Smooth muscle cell (in vitro differentiated cells): ENCODE measurements at regions not wholly inside any gene's neighbourhood (a gene's known extent, or its start where the extent isn't known, plus 50 kb on each side); places are given as distances from the start of the nearest gene placed in this dataset.

Experiments
- DNase-seq: peaks from one replicate; lab custom pipeline; 2025; ENCODE audit not compliant: unreplicated experiment; lab: John Stamatoyannopoulos, UW
- H2AFZ ChIP-seq: fragments of 200-600 bp; sonication (generic); 2 replicates; pipeline ENCODE4 v1.6.0; 2016; ENCODE audit warnings: antibody characterized with exemption, low read depth, mild to moderate bottlenecking
- H3F3A ChIP-seq: fragments of 200-600 bp; sonication (generic); 2 replicates; pipeline ENCODE4 v1.6.0; 2017; ENCODE audit warnings: antibody characterized with exemption, low read depth
- H3K27ac ChIP-seq: fragments of 200-600 bp; sonication (generic); 2 replicates; pipeline ENCODE4 v1.5.1; 2016; ENCODE audit warnings: low read depth, mild to moderate bottlenecking
- H3K27me3 ChIP-seq: fragments of 200-600 bp; sonication (generic); 2 replicates; pipeline ENCODE4 v1.6.1; 2016; ENCODE audit warnings: low read depth, mild to moderate bottlenecking
- H3K36me3 ChIP-seq: fragments of 200-600 bp; sonication (generic); 2 replicates; pipeline ENCODE4 v1.5.1; 2016; ENCODE audit warnings: low read depth
- H3K4me1 ChIP-seq: fragments of 200-600 bp; sonication (generic); 2 replicates; pipeline ENCODE4 v1.5.1; 2016; ENCODE audit warnings: low read depth
- H3K4me2 ChIP-seq: fragments of 200-600 bp; sonication (generic); 2 replicates; pipeline ENCODE4 v1.6.0; 2016; ENCODE audit warnings: mild to moderate bottlenecking
- H3K4me3 ChIP-seq: fragments of 200-600 bp; sonication (generic); 2 replicates; pipeline ENCODE4 v1.5.1; 2016; ENCODE audit warnings: mild to moderate bottlenecking
- H3K79me2 ChIP-seq: fragments of 200-600 bp; sonication (generic); 2 replicates; pipeline ENCODE4 v1.6.0; 2016; ENCODE audit warnings: low read depth, mild to moderate bottlenecking
- H3K9ac ChIP-seq: fragments of 200-600 bp; sonication (generic); 2 replicates; pipeline ENCODE4 v1.6.0; 2016; ENCODE audit warnings: low read depth
- H3K9me3 ChIP-seq: fragments of 200-600 bp; sonication (generic); replicated peaks from 2 replicates; pipeline ENCODE4 v1.5.1; 2016; ENCODE audit warnings: low read depth
- H4K20me1 ChIP-seq: fragments of 200-600 bp; sonication (generic); 2 replicates; pipeline ENCODE4 v1.6.0; 2016; ENCODE audit warnings: low read depth
- WGBS: methylation state at CpG from one replicate; pipeline ENCODE4 v1.1.7; 2016; ENCODE audit warnings: low lambda C conversion rate; 5-methylcytosine and 5-hydroxymethylcytosine counted together
- TF ChIP-seq, protein P1 (sequence below): fragments of 200-600 bp; sonication (generic); IDR thresholded peaks from 2 replicates; pipeline ENCODE4 v1.5.1; 2017; ENCODE audit warnings: borderline replicate concordance, mild to moderate bottlenecking, antibody characterized with exemption; ENCODE audit not compliant: insufficient read depth, poor library complexity, severe bottlenecking

DNA sequence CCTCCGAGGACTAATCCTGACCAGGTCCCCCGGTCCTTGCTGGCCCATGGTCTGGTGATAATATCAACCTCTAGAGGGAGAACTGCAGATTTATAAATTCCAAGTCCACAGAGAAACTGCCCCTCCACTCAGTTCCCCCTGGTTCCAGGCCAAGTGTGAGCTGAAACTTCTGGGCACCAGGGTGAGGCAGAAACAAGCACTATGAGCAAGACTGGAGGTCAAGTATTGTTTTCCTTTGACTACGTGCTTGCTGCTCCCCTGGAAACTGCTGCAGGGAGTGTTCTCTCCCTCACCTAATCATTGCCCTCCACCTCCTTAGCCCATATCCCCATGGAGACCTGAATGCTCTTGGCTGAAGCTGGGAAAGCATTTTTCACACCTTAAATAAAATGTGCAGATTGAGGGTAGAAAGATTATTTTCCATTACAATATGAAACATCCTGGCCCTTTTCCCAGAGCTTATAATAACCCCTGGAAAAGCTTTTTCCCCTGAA is 135.2 kb downstream of the RDH14 start:
- Histone ChIP-seq H3K4me3 (no peak overlapping the region), H3K4me1 (no peaks in the 10 kb centered on the region), H3K27me3 (no peaks in the 10 kb centered on the region), H2AFZ (no peak overlapping the region), H3K4me2 (no peak overlapping the region), H3F3A (no peaks in the 10 kb centered on the region), H3K9me3 (no peaks in the 10 kb centered on the region), H4K20me1 (no peaks in the 10 kb centered on the region), H3K36me3 (no peaks in the 10 kb centered on the region), H3K9ac (no peak overlapping the region), H3K79me2 (no peaks in the 10 kb centered on the region), H3K27ac (no peak overlapping the region)
- TF ChIP-seq, protein P1, sequence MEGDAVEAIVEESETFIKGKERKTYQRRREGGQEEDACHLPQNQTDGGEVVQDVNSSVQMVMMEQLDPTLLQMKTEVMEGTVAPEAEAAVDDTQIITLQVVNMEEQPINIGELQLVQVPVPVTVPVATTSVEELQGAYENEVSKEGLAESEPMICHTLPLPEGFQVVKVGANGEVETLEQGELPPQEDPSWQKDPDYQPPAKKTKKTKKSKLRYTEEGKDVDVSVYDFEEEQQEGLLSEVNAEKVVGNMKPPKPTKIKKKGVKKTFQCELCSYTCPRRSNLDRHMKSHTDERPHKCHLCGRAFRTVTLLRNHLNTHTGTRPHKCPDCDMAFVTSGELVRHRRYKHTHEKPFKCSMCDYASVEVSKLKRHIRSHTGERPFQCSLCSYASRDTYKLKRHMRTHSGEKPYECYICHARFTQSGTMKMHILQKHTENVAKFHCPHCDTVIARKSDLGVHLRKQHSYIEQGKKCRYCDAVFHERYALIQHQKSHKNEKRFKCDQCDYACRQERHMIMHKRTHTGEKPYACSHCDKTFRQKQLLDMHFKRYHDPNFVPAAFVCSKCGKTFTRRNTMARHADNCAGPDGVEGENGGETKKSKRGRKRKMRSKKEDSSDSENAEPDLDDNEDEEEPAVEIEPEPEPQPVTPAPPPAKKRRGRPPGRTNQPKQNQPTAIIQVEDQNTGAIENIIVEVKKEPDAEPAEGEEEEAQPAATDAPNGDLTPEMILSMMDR: no peak
- DNase-seq: no peak
- WGBS: 82% methylated on average over 3 of the region's 3 CpGs

DNA sequence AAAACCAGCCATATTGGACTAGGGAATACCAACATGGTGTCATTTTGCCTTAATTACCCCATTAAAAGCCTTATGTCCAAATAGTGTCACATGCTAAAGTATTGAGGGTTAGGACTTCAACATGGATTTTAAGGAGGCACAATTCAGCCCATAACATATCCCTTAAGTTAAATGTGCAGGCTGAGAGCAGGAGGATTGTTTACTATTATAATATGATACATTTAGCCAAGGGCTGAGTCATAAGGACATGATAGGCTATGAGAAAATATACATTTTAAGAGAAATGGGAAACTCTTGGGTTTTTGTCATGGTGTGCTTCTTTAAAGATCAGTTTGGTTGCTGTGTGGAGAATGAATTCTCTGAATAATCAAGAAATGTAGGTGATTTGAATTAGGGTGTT is 136.8 kb downstream of the RDH14 start:
- Histone ChIP-seq H3K27ac (no peak overlapping the region), H2AFZ (no peak overlapping the region), H3F3A (no peaks in the 10 kb centered on the region), H3K9me3 (no peaks in the 10 kb centered on the region), H3K4me2 (no peak overlapping the region), H3K4me3 (no peak overlapping the region), H3K9ac (no peak overlapping the region), H3K27me3 (no peaks in the 10 kb centered on the region), H3K79me2 (no peaks in the 10 kb centered on the region), H4K20me1 (no peaks in the 10 kb centered on the region), H3K4me1 (no peaks in the 10 kb centered on the region), H3K36me3 (no peaks in the 10 kb centered on the region)
- TF ChIP-seq, protein P1: no peak
- no peak for DNase-seq

DNA sequence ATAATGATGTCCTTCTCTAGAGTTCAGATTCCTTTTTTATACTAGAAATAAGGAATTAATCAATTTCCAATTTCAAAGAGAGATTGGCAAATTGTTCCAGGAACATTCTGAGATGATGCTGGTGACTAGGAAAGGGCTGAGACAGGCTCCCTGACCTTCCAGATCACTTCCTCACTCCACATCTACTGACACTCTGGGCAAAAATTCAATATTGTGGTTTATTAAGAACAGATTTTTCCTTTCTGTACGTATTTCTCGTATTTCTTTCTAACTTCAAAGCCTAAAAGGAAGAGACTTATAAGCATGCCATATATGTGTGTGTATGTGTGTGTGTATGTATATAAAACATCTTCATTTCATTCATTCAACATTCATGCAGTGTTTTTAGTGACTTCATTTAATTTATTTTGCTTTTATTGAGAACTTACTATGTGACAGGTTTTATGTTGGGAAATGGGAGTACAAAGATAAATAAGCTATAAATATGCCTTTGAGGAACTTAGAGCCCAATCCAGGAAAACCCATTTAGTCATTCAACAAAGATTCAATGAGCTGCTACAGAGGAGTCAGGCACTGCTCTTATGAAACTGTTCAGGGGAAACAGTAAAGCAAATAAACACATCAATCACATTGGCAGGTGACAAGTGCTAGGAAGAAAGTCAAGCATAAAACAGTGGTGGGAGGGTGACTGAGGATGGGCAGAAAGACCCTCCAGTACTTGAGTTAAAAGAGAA is 137.9 kb downstream of the RDH14 start:
- DNase-seq: no peak
- TF ChIP-seq, protein P1: no peak
- WGBS: 92% methylated on average over 2 of the region's 2 CpGs
- no peak overlapping the region for H3K4me3 ChIP-seq
- no peak overlapping the region for H3K27ac ChIP-seq
- no peak overlapping the region for H2AFZ ChIP-seq
- no peaks in the 10 kb centered on the region for H3K36me3 ChIP-seq
- H3K79me2 ChIP-seq: no peaks in the 10 kb centered on the region
- no peak overlapping the region for H3K9ac ChIP-seq
- H4K20me1 ChIP-seq: no peaks in the 10 kb centered on the region
- H3K4me1 ChIP-seq: no peaks in the 10 kb centered on the region
- H3K4me2 ChIP-seq: no peak overlapping the region
- no peaks in the 10 kb centered on the region for H3K9me3 ChIP-seq
- H3K27me3 ChIP-seq: no peaks in the 10 kb centered on the region
- H3F3A ChIP-seq: no peaks in the 10 kb centered on the region
